Activated CD4-positive, alpha-beta T cell treated with anti-CD3 and anti-CD28 coated beads, Interleukin-2, amount 10 ng/mL, durations not matched to agents 7 days and 5 days (primary cell): ENCODE measurements at regions not wholly inside any gene's neighbourhood (a gene's known extent, or its start where the extent isn't known, plus 50 kb on each side); places are given as distances from the start of the nearest gene placed in this dataset.
A peak's percentile ranks its signal among the peaks of the same experiment; 100 is the strongest.
"Not testable (repeated sequence)": the region's sequence is repeated elsewhere in the genome, so short reads cannot be mapped to it uniquely, and the experiment has no call there.

Experiments used
- CTCF ChIA-PET: fragments of 350-600 bp; sonication (Branson Sonifier 250); formaldehyde crosslinking; loops from one replicate; lab custom pipeline; 2021; ENCODE audit warnings: antibody characterized with exemption; lab: Charles Lee
- POLR2A ChIA-PET: fragments of 350-600 bp; sonication (Branson Sonifier 250); formaldehyde crosslinking; loops from one replicate; lab custom pipeline; 2021; ENCODE audit warnings: antibody characterized with exemption; lab: Charles Lee
- DNase-seq: peaks from one replicate; pipeline ENCODE4 v3.0.0-alpha.2; 2020
- H3K27ac Mint-ChIP-seq: one replicate; pipeline ENCODE4 v1.8.0; 2021; ENCODE audit warnings: mild to moderate bottlenecking, moderate library complexity, mixed read lengths
- H3K27me3 Mint-ChIP-seq: one replicate; pipeline ENCODE4 v1.8.0; 2021; ENCODE audit warnings: mixed read lengths
- H3K36me3 Mint-ChIP-seq: one replicate; pipeline ENCODE4 v1.8.0; 2021; ENCODE audit warnings: low read depth, mixed read lengths
- H3K4me1 Mint-ChIP-seq: one replicate; pipeline ENCODE4 v1.8.0; 2021; ENCODE audit warnings: mixed read lengths
- H3K4me3 Mint-ChIP-seq: one replicate; pipeline ENCODE4 v1.8.0; 2021; ENCODE audit warnings: mild to moderate bottlenecking, moderate library complexity, mixed read lengths
- H3K9me3 Mint-ChIP-seq: one replicate; pipeline ENCODE4 v1.8.0; 2021; ENCODE audit warnings: mixed read lengths

- Mint-ChIP-seq H3K4me3 (no peak overlapping the region), H3K27me3 (no peaks in the 10 kb centered on the region), H3K36me3 (no peaks in the 10 kb centered on the region), H3K9me3 (peaks cover 11% of the 10 kb centered on the region), H3K4me1 (no peaks in the 10 kb centered on the region), H3K27ac (no peak overlapping the region)
- CTCF ChIA-PET, result interaction anchor here (0.6 kb wide), 1 partner anchor 475 kb away, joined by 3 read pairs; no protein-coding TSS in a partner anchor
- POLR2A ChIA-PET, result no interaction called here
- no peak for DNase-seq
These were observed 192.8 kb upstream of the AHR start for GRCh38 chr7:17105701-17106100.

DNA sequence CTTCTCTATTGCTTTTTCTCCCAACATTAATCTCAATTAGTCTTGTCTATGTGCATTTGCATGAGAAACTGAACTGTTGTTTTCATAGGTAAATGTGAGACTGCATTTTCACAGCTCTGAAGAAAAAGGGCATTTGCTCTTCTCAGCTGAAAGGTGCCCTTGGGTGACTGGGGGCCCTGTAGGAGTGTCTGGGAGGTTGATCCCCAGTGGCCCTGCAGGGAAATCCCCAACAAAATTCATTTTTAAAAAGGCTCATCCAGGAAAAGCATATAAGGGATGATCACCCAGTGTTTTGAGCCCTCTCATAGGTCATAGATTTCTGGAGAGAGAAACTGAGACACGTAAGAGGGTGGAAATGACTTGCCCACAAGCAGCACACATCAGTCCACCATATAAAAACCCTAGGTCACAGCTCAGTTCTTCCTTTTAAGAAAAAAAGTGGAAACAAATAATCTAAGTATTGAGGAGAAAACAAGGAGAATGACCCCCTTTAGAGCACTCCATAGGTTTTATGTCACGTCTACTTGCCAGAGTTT lies 190.3 kb upstream of the AHR start:
- no peaks in the 10 kb centered on the region for H3K4me1 Mint-ChIP-seq
- POLR2A ChIA-PET, result no interaction called here
- no peak overlapping the region for H3K4me3 Mint-ChIP-seq
- no peaks in the 10 kb centered on the region for H3K36me3 Mint-ChIP-seq
- CTCF ChIA-PET, result interaction anchor here (1.7 kb wide), 1 partner anchor 22 kb away, joined by 4 read pairs; no protein-coding TSS in a partner anchor
- H3K27ac Mint-ChIP-seq, result no peak overlapping the region
- DNase-seq, result no peak
- H3K27me3 Mint-ChIP-seq, result peaks cover 3% of the 10 kb centered on the region
- H3K9me3 Mint-ChIP-seq, result peaks cover 11% of the 10 kb centered on the region

DNA sequence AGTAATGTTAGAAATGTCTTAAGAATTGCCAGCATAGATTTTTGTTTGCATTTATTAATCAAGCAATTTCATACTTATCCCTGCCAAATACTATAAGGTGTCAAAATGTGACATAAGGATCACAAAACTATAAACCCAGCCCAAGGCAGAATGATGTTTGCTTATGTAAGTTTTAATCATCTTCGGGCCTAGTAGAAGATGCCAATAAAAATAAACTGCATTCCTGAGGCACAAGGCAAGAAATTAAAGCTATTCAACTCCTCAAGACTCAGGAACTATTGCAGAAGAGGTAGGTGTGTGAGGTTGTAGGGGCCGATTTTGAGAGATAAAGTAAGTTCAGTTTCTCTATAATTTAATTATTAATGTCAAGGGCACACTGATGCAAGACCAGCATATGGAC lies 189.4 kb upstream of the AHR start:
- CTCF ChIA-PET, result interaction anchor here (1.7 kb wide), 1 partner anchor 21 kb away, joined by 4 read pairs; no protein-coding TSS in a partner anchor
- no peak for DNase-seq
- Mint-ChIP-seq H3K4me3 (no peak overlapping the region), H3K9me3 (peaks cover 11% of the 10 kb centered on the region), H3K36me3 (no peaks in the 10 kb centered on the region), H3K4me1 (no peaks in the 10 kb centered on the region), H3K27me3 (peaks cover 3% of the 10 kb centered on the region), H3K27ac (no peak overlapping the region)
- POLR2A ChIA-PET, result no interaction called here

DNA sequence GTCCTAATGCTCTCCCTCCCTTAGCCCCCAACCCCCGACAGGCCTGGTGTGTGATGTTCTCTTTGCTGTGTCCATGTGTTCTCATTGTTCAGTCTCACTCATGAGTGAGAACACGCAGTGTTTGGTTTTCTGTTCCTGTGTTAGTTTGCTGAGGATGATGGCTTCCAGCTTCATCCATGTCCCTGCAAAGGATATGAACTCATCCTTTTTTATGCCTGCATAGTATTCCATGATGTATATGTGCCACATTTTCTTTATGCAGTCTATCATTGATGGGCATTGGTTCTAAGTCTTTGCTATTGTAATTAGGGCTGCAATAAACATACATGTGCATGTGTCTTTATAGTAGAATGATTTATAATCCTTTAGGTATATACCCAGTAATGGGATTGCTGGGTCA lies 184.7 kb upstream of the AHR start:
- CTCF ChIA-PET, H3K9me3 Mint-ChIP-seq: not testable (repeated sequence)

GRCh38 chr7:17118412-17118811 lies 180.0 kb upstream of the AHR start:
- Mint-ChIP-seq H3K27me3 (no peaks in the 10 kb centered on the region), H3K27ac (no peak overlapping the region), H3K9me3 (peaks cover 4% of the 10 kb centered on the region), H3K36me3 (peaks cover 3% of the 10 kb centered on the region), H3K4me1 (peaks cover 16% of the 10 kb centered on the region), H3K4me3 (no peak overlapping the region)
- POLR2A ChIA-PET, result no interaction called here
- peak; percentile 13 for DNase-seq
- CTCF ChIA-PET, result no interaction called here

More for the DNA sequence above, 184.7 kb upstream of the AHR start:
- H3K4me3 Mint-ChIP-seq, H3K36me3 Mint-ChIP-seq, DNase-seq, H3K27me3 Mint-ChIP-seq, H3K27ac Mint-ChIP-seq, POLR2A ChIA-PET, H3K4me1 Mint-ChIP-seq: not testable (repeated sequence)

GRCh38 chr7:17120756-17121155 lies 177.7 kb upstream of the AHR start:
- peaks cover 4% of the 10 kb centered on the region for H3K9me3 Mint-ChIP-seq
- H3K27ac Mint-ChIP-seq, result no peak overlapping the region
- no peak for DNase-seq
- POLR2A ChIA-PET, result no interaction called here
- no peaks in the 10 kb centered on the region for H3K27me3 Mint-ChIP-seq
- H3K4me3 Mint-ChIP-seq, result no peak overlapping the region
- peaks cover 3% of the 10 kb centered on the region for H3K36me3 Mint-ChIP-seq
- CTCF ChIA-PET, result interaction anchor here (1.3 to 1.7 kb wide), 2 partner anchors 9 to 60 kb away, joined by 3 to 4 read pairs; no protein-coding TSS in a partner anchor
- peaks cover 16% of the 10 kb centered on the region for H3K4me1 Mint-ChIP-seq

GRCh38 chr7:17121671-17122070 lies 176.8 kb upstream of the AHR start:
- H3K4me1 Mint-ChIP-seq, result peaks cover 20% of the 10 kb centered on the region
- H3K4me3 Mint-ChIP-seq, result no peak overlapping the region
- no peaks in the 10 kb centered on the region for H3K27me3 Mint-ChIP-seq
- H3K9me3 Mint-ChIP-seq, result peaks cover 4% of the 10 kb centered on the region
- DNase-seq, result no peak
- POLR2A ChIA-PET, result no interaction called here
- peaks cover 3% of the 10 kb centered on the region for H3K36me3 Mint-ChIP-seq
- no peak overlapping the region for H3K27ac Mint-ChIP-seq
- CTCF ChIA-PET, result no interaction called here

GRCh38 chr7:17123020-17123419 lies 175.4 kb upstream of the AHR start:
- H3K4me1 Mint-ChIP-seq, result peaks cover 23% of the 10 kb centered on the region
- ChIA-PET POLR2A (no interaction called here), CTCF (no interaction called here)
- H3K9me3 Mint-ChIP-seq, result peaks cover 2% of the 10 kb centered on the region
- H3K4me3 Mint-ChIP-seq, result no peak overlapping the region
- H3K36me3 Mint-ChIP-seq, result peaks cover 5% of the 10 kb centered on the region
- no peak for DNase-seq
- no peak overlapping the region for H3K27ac Mint-ChIP-seq
- H3K27me3 Mint-ChIP-seq, result no peaks in the 10 kb centered on the region

- H3K27me3 Mint-ChIP-seq, result no peaks in the 10 kb centered on the region
- no peak for DNase-seq
- peaks cover 2% of the 10 kb centered on the region for H3K9me3 Mint-ChIP-seq
- no peak overlapping the region for H3K4me3 Mint-ChIP-seq
- ChIA-PET POLR2A (no interaction called here), CTCF (interaction anchor here (0.6 to 1.7 kb wide), 3 partner anchors 8 to 222 kb away, joined by 3 to 4 read pairs (median 3); no protein-coding TSS in a partner anchor)
- no peak overlapping the region for H3K27ac Mint-ChIP-seq
- peaks cover 3% of the 10 kb centered on the region for H3K36me3 Mint-ChIP-seq
- H3K4me1 Mint-ChIP-seq, result peaks cover 32% of the 10 kb centered on the region
These were observed 171.8 kb upstream of the AHR start for GRCh38 chr7:17126413-17127268.

- H3K9me3 Mint-ChIP-seq, result peaks cover 5% of the 10 kb centered on the region
- H3K27me3 Mint-ChIP-seq, result no peaks in the 10 kb centered on the region
- no peak for DNase-seq
- H3K4me1 Mint-ChIP-seq, result peaks cover 33% of the 10 kb centered on the region
- ChIA-PET POLR2A (no interaction called here), CTCF (interaction anchor here (1.3 kb wide), 1 partner anchor 11 kb away, joined by 4 read pairs; no protein-coding TSS in a partner anchor)
- H3K27ac Mint-ChIP-seq, result no peak overlapping the region
- peaks cover 5% of the 10 kb centered on the region for H3K36me3 Mint-ChIP-seq
- H3K4me3 Mint-ChIP-seq, result no peak overlapping the region
These were observed 169.2 kb upstream of the AHR start for GRCh38 chr7:17129218-17129617.

DNA sequence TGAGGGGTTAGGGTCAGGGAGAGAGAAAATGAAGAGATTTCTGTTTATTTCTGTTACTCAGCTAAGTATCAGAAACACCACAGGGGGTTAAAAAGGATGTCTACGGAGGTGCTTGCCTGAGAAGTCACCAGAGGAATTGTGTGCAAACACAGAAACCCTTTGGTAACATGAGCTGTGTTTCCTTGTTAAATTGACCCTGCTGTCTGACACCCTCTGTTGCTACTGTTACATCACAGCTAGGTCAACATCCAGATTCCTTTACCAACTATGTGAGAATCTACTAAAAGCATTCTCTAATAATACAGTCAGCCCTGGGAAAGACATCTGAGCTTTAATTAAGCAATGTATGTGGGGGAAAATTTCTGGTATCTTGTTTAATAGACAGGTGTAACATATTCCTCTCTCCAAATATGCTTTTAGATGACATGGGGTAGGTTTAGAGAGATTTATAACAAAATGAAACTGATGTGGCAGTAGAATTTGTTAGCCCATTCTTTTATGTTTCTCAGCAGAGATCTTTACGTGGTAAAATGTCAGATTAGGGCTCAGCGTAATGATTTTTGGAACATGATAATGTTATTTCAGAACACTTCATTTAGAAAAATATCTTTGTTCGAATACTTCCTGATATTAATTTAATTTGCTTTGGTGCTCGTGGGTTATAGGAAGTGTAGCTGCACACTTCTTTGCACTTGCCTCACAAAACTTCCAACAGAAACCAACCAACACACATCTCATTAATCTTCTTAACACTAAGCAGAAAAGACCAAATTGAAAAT lies 168.0 kb upstream of the AHR start:
- no peak for DNase-seq
- POLR2A ChIA-PET, result no interaction called here
- H3K4me1 Mint-ChIP-seq, result peaks cover 45% of the 10 kb centered on the region
- H3K27me3 Mint-ChIP-seq, result no peaks in the 10 kb centered on the region
- CTCF ChIA-PET, result interaction anchor here (1.2 to 1.5 kb wide), 5 partner anchors 10 to 148 kb away, joined by 3 to 4 read pairs (median 4); no protein-coding TSS in a partner anchor
- H3K9me3 Mint-ChIP-seq, result peaks cover 12% of the 10 kb centered on the region
- peaks cover 15% of the 10 kb centered on the region for H3K36me3 Mint-ChIP-seq
- H3K4me3 Mint-ChIP-seq, result no peak overlapping the region
- peak overlapping the region; percentile 10 for H3K27ac Mint-ChIP-seq

- DNase-seq, result no peak
- H3K36me3 Mint-ChIP-seq, result peaks cover 18% of the 10 kb centered on the region
- H3K4me3 Mint-ChIP-seq, result no peak overlapping the region
- H3K27ac Mint-ChIP-seq, result no peak overlapping the region
- ChIA-PET CTCF (interaction anchor here (1.2 to 1.5 kb wide), 2 partner anchors 14 to 148 kb away, joined by 3 to 4 read pairs; no protein-coding TSS in a partner anchor), POLR2A (no interaction called here)
- H3K9me3 Mint-ChIP-seq, result peaks cover 12% of the 10 kb centered on the region
- H3K27me3 Mint-ChIP-seq, result no peaks in the 10 kb centered on the region
- peaks cover 49% of the 10 kb centered on the region for H3K4me1 Mint-ChIP-seq
These were observed 167.4 kb upstream of the AHR start for GRCh38 chr7:17131060-17131345.
